ENCODE measurements at regions not wholly inside any gene's neighbourhood (a gene's known extent, or its start where the extent isn't known, plus 50 kb on each side); places are given as distances from the start of the nearest gene placed in this dataset.

- DNase-seq (ENCODE audit: low read depth, low spot score) = no peak
- in situ Hi-C loops (cut with HindIII; ENCODE audit: low pct_unique_long_range_greater_than_20kb, low sequenced_read_pairs) = no loop called here
Measured at GRCh38 chr17:77392376-77393273, 251.9 kb downstream of the SEC14L1 start.

GRCh38 chr17:77393274-77393600 lies 252.5 kb downstream of the SEC14L1 start:
- in situ Hi-C loops (cut with HindIII; ENCODE audit: low pct_unique_long_range_greater_than_20kb, low sequenced_read_pairs) = no loop called here
- DNase-seq (ENCODE audit: low read depth, low spot score) = no peak

GRCh38 chr17:77393867-77394539 lies 253.2 kb downstream of the SEC14L1 start:
- in situ Hi-C loops (cut with HindIII; ENCODE audit: low pct_unique_long_range_greater_than_20kb, low sequenced_read_pairs) = no loop called here
- DNase-seq (ENCODE audit: low read depth, low spot score) = no peak

- DNase-seq (ENCODE audit: low read depth, low spot score) = peak; percentile 94
- in situ Hi-C loops (cut with HindIII; ENCODE audit: low pct_unique_long_range_greater_than_20kb, low sequenced_read_pairs) = no loop called here
Measured at GRCh38 chr17:77394540-77395295, 253.9 kb downstream of the SEC14L1 start.

GRCh38 chr17:77395501-77396048 lies 254.8 kb downstream of the SEC14L1 start:
- in situ Hi-C loops (cut with HindIII; ENCODE audit: low pct_unique_long_range_greater_than_20kb, low sequenced_read_pairs) = no loop called here

GRCh38 chr17:77396610-77397009 lies 255.8 kb downstream of the SEC14L1 start:
- DNase-seq (ENCODE audit: low read depth, low spot score) = no peak
- in situ Hi-C loops (cut with HindIII; ENCODE audit: low pct_unique_long_range_greater_than_20kb, low sequenced_read_pairs) = no loop called here

More at GRCh38 chr17:77395501-77396048, 254.8 kb downstream of the SEC14L1 start:
- DNase-seq (ENCODE audit: low read depth, low spot score) = no peak

- no peak for DNase-seq (ENCODE audit: low read depth, low spot score)
- in situ Hi-C loops (cut with HindIII; ENCODE audit: low pct_unique_long_range_greater_than_20kb, low sequenced_read_pairs) = no loop called here
Measured at GRCh38 chr17:77398274-77398673, 257.5 kb downstream of the SEC14L1 start.

- in situ Hi-C loops (cut with HindIII; ENCODE audit: low pct_unique_long_range_greater_than_20kb, low sequenced_read_pairs) = no loop called here
- DNase-seq (ENCODE audit: low read depth, low spot score) = no peak
Measured at GRCh38 chr17:77399319-77399957, 258.7 kb downstream of the SEC14L1 start.

GRCh38 chr17:77400445-77400870 lies 259.7 kb downstream of the SEC14L1 start:
- in situ Hi-C loops (cut with HindIII; ENCODE audit: low pct_unique_long_range_greater_than_20kb, low sequenced_read_pairs) = no loop called here
- peak; percentile 55 for DNase-seq (ENCODE audit: low read depth, low spot score)

GRCh38 chr17:77402159-77402731 lies 261.5 kb downstream of the SEC14L1 start:
- no peak for DNase-seq (ENCODE audit: low read depth, low spot score)
- in situ Hi-C loops (cut with HindIII; ENCODE audit: low pct_unique_long_range_greater_than_20kb, low sequenced_read_pairs) = no loop called here

- no peak for DNase-seq (ENCODE audit: low read depth, low spot score)
- in situ Hi-C loops (cut with HindIII; ENCODE audit: low pct_unique_long_range_greater_than_20kb, low sequenced_read_pairs) = no loop called here
Measured at GRCh38 chr17:77403854-77404253, 263.1 kb downstream of the SEC14L1 start.

GRCh38 chr17:77404812-77405581 lies 264.2 kb downstream of the SEC14L1 start:
- DNase-seq (ENCODE audit: low read depth, low spot score) = no peak
- in situ Hi-C loops (cut with HindIII; ENCODE audit: low pct_unique_long_range_greater_than_20kb, low sequenced_read_pairs) = no loop called here

- in situ Hi-C loops (cut with HindIII; ENCODE audit: low pct_unique_long_range_greater_than_20kb, low sequenced_read_pairs) = no loop called here
- no peak for DNase-seq (ENCODE audit: low read depth, low spot score)
Measured at GRCh38 chr17:77405867-77406732, 265.3 kb downstream of the SEC14L1 start.

- DNase-seq (ENCODE audit: low read depth, low spot score) = no peak
- in situ Hi-C loops (cut with HindIII; ENCODE audit: low pct_unique_long_range_greater_than_20kb, low sequenced_read_pairs) = no loop called here
Measured at GRCh38 chr17:77407321-77408277, 266.8 kb downstream of the SEC14L1 start.

GRCh38 chr17:77408284-77408683 lies 267.5 kb downstream of the SEC14L1 start:
- in situ Hi-C loops (cut with HindIII; ENCODE audit: low pct_unique_long_range_greater_than_20kb, low sequenced_read_pairs) = no loop called here
- DNase-seq (ENCODE audit: low read depth, low spot score) = no peak
